SK-N-MC (cell line): ENCODE measurements at regions not wholly inside any gene's neighbourhood (a gene's known extent, or its start where the extent isn't known, plus 50 kb on each side); places are given as distances from the start of the nearest gene placed in this dataset.

Source experiments
- EZH2 ChIP-seq: fragments of 200-600 bp; sonication (generic); IDR thresholded peaks from one replicate; pipeline ENCODE4 v1.6.1; 2017; ENCODE audit warnings: antibody characterized with exemption
- FOXP2 ChIP-seq: optimal IDR thresholded peaks from 2 replicates; pipeline ENCODE3; 2011; ENCODE audit warnings: mild to moderate bottlenecking, moderate library complexity; ENCODE audit not compliant: insufficient read depth; ENCODE audit errors: extremely low read length, control extremely low read depth
- POLR2AphosphoS5 ChIP-seq: IDR thresholded peaks from 2 replicates; pipeline ENCODE4 v1.6.1; 2012; ENCODE audit warnings: mild to moderate bottlenecking, low read depth, low read length, borderline replicate concordance

- TF ChIP-seq EZH2 (no peak), POLR2AphosphoS5 (no peak), FOXP2 (no peak)
These were observed 661.3 kb upstream of the CHORDC1 start for GRCh38 chr11:90884181-90884580.
